HT1080 (cell line): ENCODE measurements at regions not wholly inside any gene's neighbourhood (a gene's known extent, or its start where the extent isn't known, plus 50 kb on each side); places are given as distances from the start of the nearest gene placed in this dataset.
A peak's percentile ranks its signal among the peaks of the same experiment; 100 is the strongest.

Experiments
- DNase-seq: peaks from one replicate; pipeline ENCODE4 v3.0.0-alpha.2; 2015; ENCODE audit warnings: low read depth

- no peak for DNase-seq
Observed at GRCh38 chr6:165086814-165087213, 222.6 kb downstream of the C6orf118 start.

- DNase-seq: no peak
Observed at GRCh38 chr6:165082636-165083035, 226.8 kb downstream of the C6orf118 start.

GRCh38 chr6:165081944-165082532 lies 227.4 kb downstream of the C6orf118 start:
- DNase-seq: no peak

GRCh38 chr6:165077876-165078275 lies 231.5 kb downstream of the C6orf118 start:
- no peak for DNase-seq

- no peak for DNase-seq
Observed at GRCh38 chr6:165071906-165072305, 237.5 kb downstream of the C6orf118 start.

GRCh38 chr6:165060720-165061119 lies 248.7 kb downstream of the C6orf118 start:
- DNase-seq: peak; percentile 56

GRCh38 chr6:165059032-165059431 lies 250.4 kb downstream of the C6orf118 start:
- peak; percentile 78 for DNase-seq

GRCh38 chr6:165056292-165056691 lies 253.1 kb downstream of the C6orf118 start:
- no peak for DNase-seq

GRCh38 chr6:165055231-165055630 lies 254.2 kb downstream of the C6orf118 start:
- DNase-seq: peak; percentile 36

GRCh38 chr6:165052561-165053480 lies 256.6 kb downstream of the C6orf118 start:
- no peak for DNase-seq

- DNase-seq: peak; percentile 56
Observed at GRCh38 chr6:165049362-165049761, 260.0 kb downstream of the C6orf118 start.

- DNase-seq: no peak
Observed at GRCh38 chr6:165047952-165048351, 261.5 kb downstream of the C6orf118 start.

- no peak for DNase-seq
Observed at GRCh38 chr6:165045631-165046030, 263.8 kb downstream of the C6orf118 start.

- no peak for DNase-seq
Observed at GRCh38 chr6:165042912-165043311, 266.5 kb downstream of the C6orf118 start.

- DNase-seq: no peak
Observed at GRCh38 chr6:165040440-165040839, 269.0 kb downstream of the C6orf118 start.

GRCh38 chr6:165034271-165034741 lies 275.1 kb downstream of the C6orf118 start:
- DNase-seq: no peak

GRCh38 chr6:165031502-165031901 lies 277.9 kb downstream of the C6orf118 start:
- DNase-seq: no peak

- DNase-seq: no peak
Observed at GRCh38 chr6:165025040-165025439, 284.4 kb downstream of the C6orf118 start.

- no peak for DNase-seq
Observed at GRCh38 chr6:165019681-165020080, 289.7 kb downstream of the C6orf118 start.

- no peak for DNase-seq
Observed at GRCh38 chr6:165015676-165016075, 293.7 kb downstream of the C6orf118 start.

GRCh38 chr6:165013701-165014100 lies 295.7 kb downstream of the C6orf118 start:
- no peak for DNase-seq

- DNase-seq: no peak
Observed at GRCh38 chr6:165012183-165012582, 297.2 kb downstream of the C6orf118 start.
